ENCODE measurements at regions not wholly inside any gene's neighbourhood (a gene's known extent, or its start where the extent isn't known, plus 50 kb on each side); places are given as distances from the start of the nearest gene placed in this dataset.
"Not testable (repeated sequence)": the region's sequence is repeated elsewhere in the genome, so short reads cannot be mapped to it uniquely, and the experiment has no call there.

GRCh38 chr10:57657164-57657765 lies 610.4 kb downstream of the IPMK start:
- Histone ChIP-seq H3K36me3 (no peaks in the 10 kb centered on the region), H3K27me3 (no peaks in the 10 kb centered on the region), H3K27ac (no peak overlapping the region), H3K4me3 (no peak overlapping the region), H3K4me1 (no peaks in the 10 kb centered on the region), H3K9me3 (no peaks in the 10 kb centered on the region)
- intact Hi-C loops (cut with DNase I), result loop anchor here (5.0 kb wide), 1 partner anchor 320 kb away; no protein-coding TSS in a partner anchor
- 7 to 30% methylated on average over 5 of the region's 5 CpGs for WGBS, 2 donors
- no peak for DNase-seq
- TF ChIP-seq EP300 (IDR thresholded peaks at IDR 0.05) (no peak), CTCF (IDR thresholded peaks at IDR 0.05) (peak in 3 of 4 experiments; percentile 26 to 72 (median 49))

GRCh38 chr10:57654856-57655255 lies 612.8 kb downstream of the IPMK start:
- Histone ChIP-seq H3K4me3 (no peak overlapping the region), H3K27me3 (no peaks in the 10 kb centered on the region), H3K4me1 (no peaks in the 10 kb centered on the region), H3K9me3 (no peaks in the 10 kb centered on the region), H3K27ac (no peak overlapping the region), H3K36me3 (no peaks in the 10 kb centered on the region)
- DNase-seq, result no peak
- TF ChIP-seq EP300 (IDR thresholded peaks at IDR 0.05), result no peak
- no peak for TF ChIP-seq POLR2AphosphoS5 (IDR thresholded peaks at IDR 0.05)
- no peak for TF ChIP-seq POLR2A (IDR thresholded peaks at IDR 0.05)
- TF ChIP-seq CTCF (IDR thresholded peaks at IDR 0.05), result no peak
- intact Hi-C loops (cut with DNase I), result loop anchor here (5.0 kb wide), 1 partner anchor 318 kb away; no protein-coding TSS in a partner anchor
- 60 to 75% methylated on average over 2 of the region's 2 CpGs for WGBS, 2 donors

- WGBS, 2 donors, result 84 to 88% methylated on average over 3 of the region's 3 CpGs
- H3K4me3 ChIP-seq, H3K36me3 ChIP-seq: not testable (repeated sequence)
Measured at GRCh38 chr10:57645108-57645507, 622.6 kb downstream of the IPMK start.

GRCh38 chr10:57638411-57638810 lies 629.3 kb downstream of the IPMK start:
- Histone ChIP-seq H3K4me3 (no peak overlapping the region), H3K27ac (no peak overlapping the region), H3K4me1 (no peaks in the 10 kb centered on the region), H3K9me3 (no peaks in the 10 kb centered on the region), H3K36me3 (no peaks in the 10 kb centered on the region), H3K27me3 (no peaks in the 10 kb centered on the region)
- TF ChIP-seq POLR2AphosphoS5 (IDR thresholded peaks at IDR 0.05), result no peak
- TF ChIP-seq POLR2A (IDR thresholded peaks at IDR 0.05), result no peak
- TF ChIP-seq CTCF (IDR thresholded peaks at IDR 0.05), result no peak
- no peak for TF ChIP-seq EP300 (IDR thresholded peaks at IDR 0.05)
- DNase-seq, result no peak
- 20 to 58% methylated on average over 2 of the region's 2 CpGs for WGBS, 2 donors
- intact Hi-C loops (cut with DNase I), result no loop called here

More at GRCh38 chr10:57645108-57645507, 622.6 kb downstream of the IPMK start:
- H3K9me3 ChIP-seq; H3K4me1 ChIP-seq; intact Hi-C loops (cut with DNase I); H3K27ac ChIP-seq; DNase-seq; H3K27me3 ChIP-seq: not testable (repeated sequence)

GRCh38 chr10:57628592-57629284 lies 639.0 kb downstream of the IPMK start:
- Histone ChIP-seq H3K27me3 (no peaks in the 10 kb centered on the region), H3K4me1 (no peaks in the 10 kb centered on the region), H3K9me3 (no peaks in the 10 kb centered on the region), H3K27ac (no peak overlapping the region), H3K4me3 (no peak overlapping the region), H3K36me3 (no peaks in the 10 kb centered on the region)
- intact Hi-C loops (cut with DNase I), result no loop called here
- DNase-seq, result no peak
- no peak for TF ChIP-seq POLR2A (IDR thresholded peaks at IDR 0.05)
- TF ChIP-seq CTCF (IDR thresholded peaks at IDR 0.05), result no peak
- no peak for TF ChIP-seq EP300 (IDR thresholded peaks at IDR 0.05)
- TF ChIP-seq POLR2AphosphoS5 (IDR thresholded peaks at IDR 0.05), result no peak
- WGBS, 2 donors, result 29 to 37% methylated on average over 3 of the region's 3 CpGs

Data from sigmoid colon (tissue), 6 donors.